Keratinocyte (primary cell): ENCODE measurements at regions not wholly inside any gene's neighbourhood (a gene's known extent, or its start where the extent isn't known, plus 50 kb on each side); places are given as distances from the start of the nearest gene placed in this dataset.

Source experiments
- EZH2 ChIP-seq: IDR thresholded peaks from one replicate; pipeline ENCODE4 v1.6.1; 2012; ENCODE audit warnings: inconsistent platforms, mild to moderate bottlenecking, low read length, moderate library complexity
- TF ChIP-seq, protein P1 (sequence below), 3 experiments: IDR thresholded peaks in 1 of 3; conservative IDR thresholded peaks in 1 of 3; optimal IDR thresholded peaks in 1 of 3; 2 replicates in 2 of 3; 3 replicates in 1 of 3; pipeline versions ENCODE3 to v1.5.1; 2011; ENCODE audit warnings: low read length in 3 of 3, mild to moderate bottlenecking in 3 of 3, moderate library complexity in 2 of 3, control low read depth in 1 of 3, inconsistent platforms in 1 of 3; ENCODE audit not compliant: insufficient read depth in 2 of 3; ENCODE audit errors: extremely low read depth in 1 of 3

GRCh38 chr5:29894668-29895067 lies 1298.8 kb upstream of the CDH6 start:
- TF ChIP-seq, protein P1, sequence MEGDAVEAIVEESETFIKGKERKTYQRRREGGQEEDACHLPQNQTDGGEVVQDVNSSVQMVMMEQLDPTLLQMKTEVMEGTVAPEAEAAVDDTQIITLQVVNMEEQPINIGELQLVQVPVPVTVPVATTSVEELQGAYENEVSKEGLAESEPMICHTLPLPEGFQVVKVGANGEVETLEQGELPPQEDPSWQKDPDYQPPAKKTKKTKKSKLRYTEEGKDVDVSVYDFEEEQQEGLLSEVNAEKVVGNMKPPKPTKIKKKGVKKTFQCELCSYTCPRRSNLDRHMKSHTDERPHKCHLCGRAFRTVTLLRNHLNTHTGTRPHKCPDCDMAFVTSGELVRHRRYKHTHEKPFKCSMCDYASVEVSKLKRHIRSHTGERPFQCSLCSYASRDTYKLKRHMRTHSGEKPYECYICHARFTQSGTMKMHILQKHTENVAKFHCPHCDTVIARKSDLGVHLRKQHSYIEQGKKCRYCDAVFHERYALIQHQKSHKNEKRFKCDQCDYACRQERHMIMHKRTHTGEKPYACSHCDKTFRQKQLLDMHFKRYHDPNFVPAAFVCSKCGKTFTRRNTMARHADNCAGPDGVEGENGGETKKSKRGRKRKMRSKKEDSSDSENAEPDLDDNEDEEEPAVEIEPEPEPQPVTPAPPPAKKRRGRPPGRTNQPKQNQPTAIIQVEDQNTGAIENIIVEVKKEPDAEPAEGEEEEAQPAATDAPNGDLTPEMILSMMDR (optimal IDR thresholded peaks at IDR 0.05 in 1 of 3, IDR thresholded peaks at IDR 0.05 in 1 of 3, conservative IDR thresholded peaks at IDR 0.05 in 1 of 3; ENCODE audit: extremely low read depth in 1 of 3, insufficient read depth in 2 of 3, low read length in 3 of 3), result no peak
- no peak for TF ChIP-seq EZH2
